ENCODE measurements at regions not wholly inside any gene's neighbourhood (a gene's known extent, or its start where the extent isn't known, plus 50 kb on each side); places are given as distances from the start of the nearest gene placed in this dataset.

DNA sequence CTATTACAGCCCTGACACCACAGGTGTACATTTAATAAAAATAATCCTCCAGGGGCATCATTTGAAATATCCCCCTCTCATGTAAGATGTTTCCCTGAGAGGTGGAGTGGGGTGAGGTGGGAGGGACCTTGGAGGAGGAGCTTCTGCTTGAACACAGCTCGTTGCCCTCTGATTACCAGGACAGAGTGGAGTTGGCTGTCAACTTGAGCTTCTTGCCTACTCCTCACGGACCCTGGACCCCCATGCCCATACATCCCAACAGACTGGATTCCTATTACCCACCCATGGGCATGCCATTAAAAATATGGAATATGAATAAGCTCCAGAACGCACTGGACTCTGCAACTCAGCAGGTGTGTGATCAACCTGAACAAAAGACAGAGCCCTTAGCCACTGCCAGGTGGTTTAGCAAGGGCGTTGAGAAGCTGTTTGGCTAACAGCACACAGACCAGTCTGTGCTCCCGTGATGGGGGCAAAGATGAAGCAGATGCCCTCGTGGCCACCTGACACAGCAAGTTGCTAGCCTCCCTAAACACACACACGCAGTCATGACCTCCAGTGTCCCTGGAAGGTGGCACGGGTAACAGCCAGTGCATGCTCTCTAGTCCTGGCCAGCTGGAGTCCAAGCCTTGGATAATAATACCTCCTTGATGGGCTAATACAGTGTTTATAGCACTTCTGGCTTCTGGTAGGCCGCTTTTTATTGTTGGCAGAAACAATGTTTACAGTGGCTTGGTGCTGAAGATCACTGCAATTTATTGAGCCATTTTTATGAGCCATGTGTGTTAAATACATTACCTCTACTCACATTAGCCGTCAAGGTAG is 155.0 kb downstream of the TOMM20 start:
- Mint-ChIP-seq H3K27ac (ENCODE audit: unreplicated experiment) (no peak overlapping the region), H3K36me3 (ENCODE audit: unreplicated experiment) (no peaks in the 10 kb centered on the region), H3K4me3 (ENCODE audit: unreplicated experiment) (no peak overlapping the region), H3K4me1 (ENCODE audit: unreplicated experiment) (peaks cover 55% of the 10 kb centered on the region), H3K9me3 (ENCODE audit: unreplicated experiment) (no peaks in the 10 kb centered on the region), H3K27me3 (ENCODE audit: unreplicated experiment) (no peaks in the 10 kb centered on the region)
- TF ChIP-seq CTCF (IDR thresholded peaks at IDR 0.05), result no peak
- DNase-seq (ENCODE audit: extremely low spot score, unreplicated experiment), result no peak

DNA sequence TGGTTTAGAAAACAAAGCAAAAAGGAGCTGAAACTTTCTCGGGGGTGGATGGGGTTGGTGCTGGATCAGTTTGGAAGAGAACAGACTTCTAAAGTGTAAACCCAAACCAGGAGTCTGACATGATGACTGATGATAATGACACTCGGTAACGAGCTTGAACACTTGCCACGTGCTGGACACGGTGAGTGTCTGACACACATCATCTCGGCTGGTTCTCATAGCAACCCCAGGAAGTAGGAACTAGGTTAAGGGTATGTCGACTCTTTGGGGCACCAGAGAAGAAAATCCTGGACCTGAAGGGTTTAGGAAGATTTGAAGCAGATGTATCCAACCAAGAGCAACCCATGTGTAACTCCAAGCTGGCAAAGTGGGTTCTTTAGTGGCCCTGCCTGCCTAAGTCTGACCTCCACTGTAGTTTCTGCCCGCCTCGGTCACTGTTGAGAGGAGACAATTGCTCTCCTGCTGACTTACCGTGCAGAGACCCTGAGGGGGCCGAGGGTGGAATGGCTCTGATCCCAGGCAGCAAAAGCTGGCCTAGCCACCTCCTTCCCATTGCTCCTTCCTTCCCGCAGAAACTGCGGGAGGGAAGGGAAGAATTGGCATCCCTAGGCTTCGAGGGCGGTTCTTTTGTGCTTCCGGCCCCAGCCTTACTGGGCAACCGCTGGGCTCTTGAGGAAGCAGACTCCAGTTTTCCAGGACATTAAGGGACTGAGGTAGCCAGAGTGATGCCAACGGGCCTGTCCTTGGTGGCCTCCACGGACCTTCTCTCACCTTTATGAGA is 156.0 kb downstream of the TOMM20 start:
- H3K9me3 Mint-ChIP-seq (ENCODE audit: unreplicated experiment), result no peaks in the 10 kb centered on the region
- no peaks in the 10 kb centered on the region for H3K36me3 Mint-ChIP-seq (ENCODE audit: unreplicated experiment)
- no peak for DNase-seq (ENCODE audit: extremely low spot score, unreplicated experiment)
- H3K4me3 Mint-ChIP-seq (ENCODE audit: unreplicated experiment), result no peak overlapping the region
- no peaks in the 10 kb centered on the region for H3K27me3 Mint-ChIP-seq (ENCODE audit: unreplicated experiment)
- peaks cover 48% of the 10 kb centered on the region for H3K4me1 Mint-ChIP-seq (ENCODE audit: unreplicated experiment)
- no peak for TF ChIP-seq CTCF (IDR thresholded peaks at IDR 0.05)
- H3K27ac Mint-ChIP-seq (ENCODE audit: unreplicated experiment), result peak overlapping the region; percentile 98

DNA sequence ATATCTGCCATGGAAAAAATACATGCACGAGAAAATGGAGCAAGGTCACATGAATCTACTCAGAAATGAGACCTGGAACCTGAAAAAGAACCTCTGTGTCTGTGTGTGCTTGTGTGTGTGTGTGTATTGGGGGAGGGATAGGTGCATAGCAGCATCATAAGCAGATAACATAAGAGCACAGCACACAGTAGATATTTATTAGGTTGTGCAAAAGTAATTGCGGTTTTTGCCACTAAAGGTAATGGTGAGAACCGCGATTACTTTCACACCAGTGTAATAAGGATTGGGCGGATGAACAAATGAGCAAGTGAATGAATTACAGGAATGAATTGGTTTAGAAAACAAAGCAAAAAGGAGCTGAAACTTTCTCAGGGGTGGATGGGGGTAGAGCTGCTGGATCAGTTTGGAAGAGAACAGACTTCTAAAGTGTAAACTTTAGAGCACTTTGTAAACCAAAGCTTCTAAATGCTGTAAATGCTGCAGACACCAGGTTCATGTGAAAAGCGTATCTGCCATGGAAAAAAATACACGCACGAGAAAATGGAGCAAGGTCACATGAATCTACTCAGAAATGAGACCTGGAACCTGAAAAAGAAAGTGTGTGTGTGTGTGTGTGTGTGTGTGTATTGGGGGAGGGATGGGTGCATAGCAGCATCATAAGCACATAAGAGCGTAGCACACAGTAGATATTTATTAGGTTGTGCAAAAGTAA is 156.9 kb downstream of the TOMM20 start:
- no peaks in the 10 kb centered on the region for H3K36me3 Mint-ChIP-seq (ENCODE audit: unreplicated experiment)
- no peak for DNase-seq (ENCODE audit: extremely low spot score, unreplicated experiment)
- no peak overlapping the region for H3K4me3 Mint-ChIP-seq (ENCODE audit: unreplicated experiment)
- H3K27ac Mint-ChIP-seq (ENCODE audit: unreplicated experiment), result peak overlapping the region; percentile 98
- H3K9me3 Mint-ChIP-seq (ENCODE audit: unreplicated experiment), result no peaks in the 10 kb centered on the region
- H3K4me1 Mint-ChIP-seq (ENCODE audit: unreplicated experiment), result peaks cover 48% of the 10 kb centered on the region
- H3K27me3 Mint-ChIP-seq (ENCODE audit: unreplicated experiment), result no peaks in the 10 kb centered on the region
- TF ChIP-seq CTCF (IDR thresholded peaks at IDR 0.05), result no peak

GRCh38 chr1:234970731-234971476 is 157.7 kb downstream of the TOMM20 start:
- Mint-ChIP-seq H3K27me3 (ENCODE audit: unreplicated experiment) (no peaks in the 10 kb centered on the region), H3K27ac (ENCODE audit: unreplicated experiment) (peak overlapping the region; percentile 98), H3K4me3 (ENCODE audit: unreplicated experiment) (peak overlapping the region; percentile 51), H3K9me3 (ENCODE audit: unreplicated experiment) (no peaks in the 10 kb centered on the region), H3K36me3 (ENCODE audit: unreplicated experiment) (no peaks in the 10 kb centered on the region), H3K4me1 (ENCODE audit: unreplicated experiment) (peaks cover 52% of the 10 kb centered on the region)
- DNase-seq (ENCODE audit: extremely low spot score, unreplicated experiment), result peak; percentile 96
- no peak for TF ChIP-seq CTCF (IDR thresholded peaks at IDR 0.05)

Data from osteocyte (in vitro differentiated cells).